ENCODE measurements at regions not wholly inside any gene's neighbourhood (a gene's known extent, or its start where the extent isn't known, plus 50 kb on each side); places are given as distances from the start of the nearest gene placed in this dataset.

DNA sequence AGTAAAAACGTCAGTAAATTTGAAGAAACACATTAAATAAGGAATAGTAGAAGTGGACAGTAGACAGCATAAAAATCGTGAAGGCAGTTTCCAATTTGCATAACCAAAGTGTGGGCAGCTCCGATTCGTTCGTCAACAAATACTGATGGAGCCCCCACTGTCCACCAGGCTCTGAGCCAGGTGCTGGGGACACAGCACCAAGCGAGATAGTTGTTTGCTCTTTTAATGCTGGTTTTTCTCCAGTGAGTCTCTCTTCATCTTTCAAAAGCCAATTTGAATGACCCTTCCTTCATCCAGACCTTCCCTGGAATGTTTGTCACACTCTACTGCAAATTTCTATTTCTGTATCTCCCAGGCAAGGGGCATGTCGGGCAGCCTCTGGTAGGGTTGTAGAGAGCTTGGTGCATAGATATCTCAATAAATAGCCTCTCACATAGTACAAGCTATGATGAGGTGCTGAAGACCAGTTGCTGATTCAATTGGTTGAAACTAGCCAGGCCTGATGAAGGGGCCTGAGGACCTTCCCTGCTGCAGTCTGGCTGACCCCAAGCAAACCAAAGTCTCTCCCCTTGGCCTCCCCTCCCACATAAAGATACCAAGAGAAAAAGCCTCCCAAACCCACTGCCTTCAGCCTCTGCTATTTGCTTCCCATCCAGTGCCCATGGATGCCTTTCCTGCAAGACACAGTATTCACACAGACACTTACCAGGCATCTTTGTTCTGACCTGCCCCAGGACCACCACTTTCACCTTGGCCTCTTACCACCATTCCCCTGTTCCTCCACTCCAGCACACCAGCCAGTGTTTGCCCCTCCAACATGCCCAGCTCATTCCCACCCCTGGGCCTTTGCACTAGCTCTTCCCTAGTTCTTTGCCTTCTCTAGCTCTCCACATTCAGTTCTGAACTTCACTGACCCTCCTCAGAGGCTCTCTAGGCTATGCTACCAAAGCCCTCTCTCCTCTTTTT, 125.2 kb downstream of the CEBPB start:
- no peak for DNase-seq

DNA sequence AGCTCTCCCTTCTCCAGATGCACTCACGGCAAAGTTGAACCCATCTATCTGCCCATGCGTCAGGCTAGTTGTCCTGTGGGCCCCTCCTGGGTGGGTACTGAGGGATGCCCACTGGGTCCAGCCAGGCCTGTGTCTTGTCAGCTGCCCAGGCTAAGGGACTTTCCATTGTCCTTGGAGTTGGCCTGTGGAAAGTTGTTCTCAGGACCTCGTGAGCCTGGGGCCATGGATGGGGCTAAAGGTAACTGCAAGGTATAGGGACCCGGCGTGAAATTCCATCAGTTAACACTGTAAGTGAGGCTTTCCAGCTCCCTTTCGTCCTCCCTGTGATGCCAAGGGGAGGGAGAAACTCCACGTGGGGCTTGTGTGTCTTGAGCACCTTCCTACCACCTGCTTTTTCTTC, 126.5 kb downstream of the CEBPB start:
- no peak for DNase-seq

- DNase-seq: no peak
Measured at GRCh38 chr20:50317609-50318008, 127.0 kb downstream of the CEBPB start.

- DNase-seq: no peak
Measured at GRCh38 chr20:50318710-50319109, 128.1 kb downstream of the CEBPB start.

DNA sequence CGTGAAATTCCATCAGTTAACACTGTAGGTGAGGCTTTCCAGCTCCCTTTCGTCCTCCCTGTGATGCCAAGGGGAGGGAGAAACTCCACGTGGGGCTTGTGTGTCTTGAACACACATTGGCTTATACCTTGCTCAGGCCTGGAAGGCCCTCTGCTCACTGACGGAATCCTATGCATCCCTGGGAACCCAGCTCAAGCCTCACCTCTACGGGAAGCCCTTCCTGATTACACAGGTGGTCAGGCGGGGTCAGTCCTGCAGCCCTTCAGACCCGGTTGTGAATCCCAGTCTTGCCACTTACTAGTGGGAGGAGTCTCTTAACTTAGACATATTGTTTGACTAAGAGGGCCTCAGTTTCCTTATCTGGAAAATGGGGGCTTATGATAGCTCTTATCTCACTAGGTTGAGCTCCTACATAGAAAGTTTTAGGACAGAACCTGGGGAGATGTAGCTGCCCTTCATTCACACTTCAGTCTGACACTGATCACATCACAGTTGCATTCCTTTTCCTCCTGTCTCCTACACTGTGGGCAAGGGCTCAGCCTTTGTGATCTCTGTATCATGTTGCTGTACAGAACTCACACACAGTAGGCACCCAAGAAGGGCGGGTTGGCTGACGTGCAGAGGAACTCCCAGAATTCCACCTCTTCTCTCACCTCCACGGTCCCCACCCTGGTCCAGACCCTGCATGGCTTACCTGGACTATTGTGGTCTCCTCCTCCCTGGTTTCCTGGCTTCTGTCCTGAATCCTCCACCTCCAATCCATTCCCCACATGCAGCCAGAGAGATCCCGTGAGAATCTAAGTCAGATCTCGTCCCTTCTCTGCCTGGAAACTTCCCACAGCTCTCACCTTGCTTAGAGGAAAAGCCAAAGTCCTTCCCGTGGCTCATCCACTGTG, 129.6 kb downstream of the CEBPB start:
- no peak for DNase-seq

GRCh38 chr20:50320901-50321796, 130.5 kb downstream of the CEBPB start:
- DNase-seq: no peak

- DNase-seq: no peak
Measured at GRCh38 chr20:50321797-50322480, 131.3 kb downstream of the CEBPB start.

GRCh38 chr20:50322703-50323131, 132.1 kb downstream of the CEBPB start:
- no peak for DNase-seq

- DNase-seq: no peak
Measured at GRCh38 chr20:50323209-50323608, 132.6 kb downstream of the CEBPB start.

- DNase-seq: no peak
Measured at GRCh38 chr20:50323777-50324775, 133.4 kb downstream of the CEBPB start.

DNA sequence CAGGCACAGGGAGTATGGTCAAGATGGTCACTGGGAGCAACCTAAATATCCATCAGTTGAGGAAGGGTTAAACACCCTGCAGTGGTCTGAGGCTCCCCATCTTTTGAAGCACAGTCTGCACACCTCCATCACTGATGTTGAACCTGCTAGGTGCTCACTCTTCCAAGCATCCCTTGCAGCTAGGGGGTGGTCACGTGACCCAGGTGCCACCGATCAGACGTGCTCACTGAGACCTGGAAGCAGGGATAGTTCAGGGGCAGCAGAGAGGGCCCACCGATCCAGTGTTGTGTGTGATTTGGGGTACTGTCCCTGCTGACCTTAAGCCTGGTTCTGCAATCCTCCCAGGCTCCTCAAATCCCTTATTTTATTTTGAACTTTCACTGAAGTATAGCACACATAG, 134.6 kb downstream of the CEBPB start:
- no peak for DNase-seq

DNA sequence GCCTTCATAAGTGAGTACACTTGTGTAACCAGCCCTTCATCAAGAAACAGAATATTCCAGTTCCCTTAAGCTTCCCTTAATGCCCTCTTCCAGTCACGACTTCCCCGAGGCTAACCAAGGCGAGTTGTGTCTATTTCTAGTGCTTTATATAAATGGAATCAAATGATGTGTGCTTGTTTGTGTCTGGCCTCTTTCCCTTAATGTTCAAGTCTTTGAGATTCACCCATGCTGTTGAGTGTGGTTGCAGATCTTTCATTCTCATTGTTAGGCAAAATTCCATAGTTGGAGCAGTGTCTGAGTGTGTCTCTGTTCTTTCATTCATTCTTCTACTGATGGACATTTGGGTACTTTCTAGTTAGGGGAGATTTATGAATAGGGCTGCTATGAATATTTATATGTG, 135.0 kb downstream of the CEBPB start:
- DNase-seq: no peak

GRCh38 chr20:50327666-50328065, 137.0 kb downstream of the CEBPB start:
- no peak for DNase-seq

DNA sequence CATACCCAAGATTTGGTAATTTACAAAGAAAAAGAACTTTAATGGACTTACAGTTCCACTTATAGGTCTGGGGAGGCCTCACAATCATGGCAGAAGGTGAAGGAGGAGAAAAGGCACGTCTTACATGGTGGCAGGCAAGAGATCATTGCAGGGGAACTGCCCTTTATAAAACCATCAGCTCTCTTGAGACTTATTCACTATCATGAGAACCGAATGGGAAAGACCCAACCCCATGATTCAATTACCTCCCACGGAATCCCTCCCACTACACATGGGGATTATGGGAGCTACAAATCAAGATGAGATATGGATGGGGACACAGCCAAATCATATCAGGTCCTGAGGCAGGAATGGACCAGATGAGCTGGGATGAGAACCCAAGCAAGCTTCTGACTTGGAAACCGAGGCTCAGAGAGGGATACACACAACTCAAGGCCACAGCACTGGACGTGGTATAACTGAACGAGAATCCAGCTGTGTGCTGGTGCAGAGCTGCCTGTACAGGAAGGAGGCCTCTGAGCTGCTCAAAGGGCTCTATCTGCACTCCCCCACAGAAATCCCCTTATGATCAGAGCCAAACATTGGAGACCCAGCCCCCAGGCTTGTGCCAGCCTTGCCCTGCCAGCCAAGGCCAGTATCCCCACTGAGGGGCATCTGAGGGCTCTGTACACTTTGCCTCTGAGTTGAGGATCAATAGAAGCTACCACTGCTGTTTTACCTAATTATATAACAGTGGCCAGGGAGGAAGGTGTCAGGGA, 137.8 kb downstream of the CEBPB start:
- DNase-seq: no peak

- no peak for DNase-seq
Measured at GRCh38 chr20:50328996-50329898, 138.6 kb downstream of the CEBPB start.

- DNase-seq: no peak
Measured at GRCh38 chr20:50329981-50330503, 139.4 kb downstream of the CEBPB start.

DNA sequence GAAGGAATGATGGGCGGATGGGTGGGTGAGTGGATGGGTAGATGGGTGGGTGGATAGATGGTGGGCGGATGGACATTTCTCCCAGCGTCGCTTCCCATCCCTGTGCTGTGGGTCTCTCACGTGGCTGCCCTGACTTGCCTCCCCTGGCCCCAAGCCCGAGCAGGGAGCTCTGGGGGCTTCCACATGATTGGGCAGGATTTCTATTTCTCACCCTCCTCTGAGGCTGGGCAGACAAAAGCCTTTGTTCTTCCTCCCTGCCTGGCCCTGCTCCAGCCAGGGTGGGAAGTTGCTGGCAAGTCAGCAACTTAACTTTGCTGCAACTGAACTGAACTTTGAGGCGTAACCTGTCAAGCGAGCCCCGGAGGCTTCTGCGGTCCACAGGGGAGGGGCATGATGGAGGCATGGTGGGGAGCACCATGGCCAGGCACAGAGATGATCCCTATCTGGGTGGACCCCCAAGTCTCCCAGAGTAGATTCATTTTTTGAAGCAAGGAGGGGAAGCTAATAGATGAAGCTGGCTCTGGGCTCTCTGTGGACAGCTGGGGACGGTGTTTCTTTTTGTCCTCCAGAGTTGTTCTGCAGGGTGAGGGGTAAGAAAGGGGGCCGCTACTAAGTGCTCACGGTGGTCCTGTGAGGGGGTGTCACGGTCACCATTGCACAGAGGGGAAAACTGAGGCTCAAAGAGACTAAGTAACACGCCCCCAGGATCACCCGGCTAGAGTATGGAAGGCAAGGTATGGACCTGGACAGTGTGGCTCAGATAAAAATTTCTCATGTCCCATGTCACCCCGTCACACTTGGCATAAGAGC, 140.1 kb downstream of the CEBPB start:
- DNase-seq: no peak
